Endothelial cell of umbilical vein (primary cell): ENCODE measurements at regions not wholly inside any gene's neighbourhood (a gene's known extent, or its start where the extent isn't known, plus 50 kb on each side); places are given as distances from the start of the nearest gene placed in this dataset.

Source experiments
- BruUV-seq: library from RNA; stranded (reverse); fragments of 400-500 nt; replicated peaks from 2 replicates; lab custom pipeline; 2021; lab: Mats Ljungman, UMichigan
- CTCF ChIA-PET: fragments of 300-600, 350-600 bp; sonication (Branson Sonifier 250); formaldehyde crosslinking; loops from one replicate; lab custom pipeline; 2021; ENCODE audit warnings: antibody characterized with exemption, inconsistent platforms; lab: Charles Lee
- POLR2A ChIA-PET: fragments of 300-600, 350-600 bp; sonication (Branson Sonifier 250); formaldehyde crosslinking; loops from one replicate; lab custom pipeline; 2021; ENCODE audit warnings: antibody characterized with exemption, inconsistent platforms; lab: Charles Lee
- DNase-seq: peaks from one replicate; pipeline ENCODE4 v3.0.0-alpha.2; 2011; ENCODE audit warnings: low read depth, low spot score
- FAIRE-seq: peaks from 2 replicates; lab custom pipeline; 2011; peaks lifted over from hg19 to GRCh38; lab: Jason Lieb, UNC
- H2AFZ ChIP-seq: 2 replicates; pipeline ENCODE4 v1.6.0; 2012; ENCODE audit warnings: low read depth, low read length, control low read depth, inconsistent platforms
- H3K27ac ChIP-seq: 2 replicates; pipeline ENCODE4 v1.5.1; 2011; ENCODE audit warnings: low read depth, mild to moderate bottlenecking, control low read depth, low read length, moderate library complexity; ENCODE audit not compliant: insufficient read depth
- H3K27me3 ChIP-seq, 2 experiments: 2 replicates each; pipeline versions ENCODE4 v1.6.0 to v1.6.1; 2011; ENCODE audit warnings: low read length in 2 of 2, mixed read lengths in 1 of 2; ENCODE audit not compliant: control insufficient read depth in 2 of 2, insufficient read depth in 2 of 2
- H3K36me3 ChIP-seq, 2 experiments: 2 replicates in 1 of 2; 3 replicates in 1 of 2; pipeline ENCODE4 v1.5.1; 2011; ENCODE audit warnings: low read length in 2 of 2, mild to moderate bottlenecking in 1 of 2, moderate library complexity in 1 of 2; ENCODE audit not compliant: control insufficient read depth in 2 of 2, insufficient read depth in 2 of 2; ENCODE audit errors: extremely low read depth in 1 of 2
- H3K4me1 ChIP-seq: 3 replicates; pipeline ENCODE4 v1.5.1; 2011; ENCODE audit warnings: mild to moderate bottlenecking, low read length; ENCODE audit not compliant: control insufficient read depth, insufficient read depth; ENCODE audit errors: extremely low read depth
- H3K4me2 ChIP-seq: 2 replicates; pipeline ENCODE4 v1.6.1; 2011; ENCODE audit warnings: low read length, control low read depth, mixed read lengths; ENCODE audit not compliant: insufficient read depth
- H3K4me3 ChIP-seq, 3 experiments: fragments of 200-600 bp in 1 of 3; sonication (generic), shearing (Covaris generic) in 1 of 3; replicated peaks in 1 of 3; 2 replicates each; pipeline ENCODE4 v1.5.1; 2011 to 2016; ENCODE audit warnings: control low read depth in 3 of 3, low read length in 3 of 3, mild to moderate bottlenecking in 2 of 3, inconsistent platforms in 1 of 3, low read depth in 1 of 3, moderate library complexity in 1 of 3; ENCODE audit not compliant: insufficient read depth in 1 of 3
- H3K79me2 ChIP-seq: 2 replicates; pipeline ENCODE4 v1.6.0; 2012; ENCODE audit warnings: low read length, inconsistent platforms; ENCODE audit not compliant: control insufficient read depth, insufficient read depth
- H3K9ac ChIP-seq: replicated peaks from 2 replicates; pipeline ENCODE3; 2011; ENCODE audit warnings: low read length, control low read depth; ENCODE audit not compliant: insufficient read depth; ENCODE audit errors: extremely low read depth
- H3K9me1 ChIP-seq: replicated peaks from 3 replicates; pipeline ENCODE4 v1.6.0; 2011; ENCODE audit warnings: mild to moderate bottlenecking, low read length; ENCODE audit not compliant: control insufficient read depth, insufficient read depth; ENCODE audit errors: extremely low read depth
- H3K9me3 ChIP-seq: replicated peaks from 2 replicates; pipeline ENCODE4 v1.5.1; 2012; ENCODE audit warnings: low read length, inconsistent platforms; ENCODE audit not compliant: control insufficient read depth, insufficient read depth
- H4K20me1 ChIP-seq: replicated peaks from 2 replicates; pipeline ENCODE3; 2011; ENCODE audit warnings: mild to moderate bottlenecking, low read length; ENCODE audit not compliant: control insufficient read depth, insufficient read depth; ENCODE audit errors: extremely low read depth
- EZH2 ChIP-seq: IDR thresholded peaks from 2 replicates; pipeline ENCODE4 v1.6.1; 2012; ENCODE audit warnings: borderline replicate concordance, low read depth, mild to moderate bottlenecking, moderate library complexity, low read length, inconsistent platforms; ENCODE audit not compliant: severe bottlenecking
- FOS ChIP-seq: IDR thresholded peaks from 2 replicates; pipeline ENCODE4 v1.6.1; 2011; ENCODE audit warnings: mild to moderate bottlenecking, low read length, moderate library complexity, borderline replicate concordance; ENCODE audit not compliant: insufficient read depth
- GATA2 ChIP-seq: IDR thresholded peaks from 2 replicates; pipeline ENCODE4 v1.7.0; 2011; ENCODE audit warnings: low read depth, mild to moderate bottlenecking, moderate library complexity, mixed read lengths, low read length; ENCODE audit not compliant: insufficient read length, insufficient read depth
- JUN ChIP-seq: IDR thresholded peaks from 2 replicates; pipeline ENCODE4 v1.6.1; 2011; ENCODE audit warnings: borderline replicate concordance, low read depth; ENCODE audit not compliant: insufficient read length, insufficient read depth
- MYC ChIP-seq: IDR thresholded peaks from one replicate; pipeline ENCODE4 v1.6.1; 2011; ENCODE audit warnings: mild to moderate bottlenecking, low read depth, low read length
- POLR2A ChIP-seq: IDR thresholded peaks from 2 replicates; pipeline ENCODE4 v1.6.1; 2012; ENCODE audit warnings: low read depth, mild to moderate bottlenecking, control low read depth, low read length
- POLR2AphosphoS5 ChIP-seq: IDR thresholded peaks from 2 replicates; pipeline ENCODE4 v1.6.1; 2012; ENCODE audit warnings: low read depth, mild to moderate bottlenecking, control low read depth, low read length, moderate library complexity; ENCODE audit not compliant: insufficient read depth
- dilution Hi-C: fragments of 300-500 bp; cut with MboI; formaldehyde crosslinking; loops from one replicate; pipeline ENCODE4 v1.15.0; 2019; ENCODE audit warnings: low sequenced_read_pairs; ENCODE audit not compliant: extremely low pct_ligation_motif_present
- intact Hi-C: fragments of 100-400 bp; cut with micrococcal nuclease; formaldehyde crosslinking; loops from one replicate; pipeline ENCODE4 v1.10.0; 2022
- TF ChIP-seq, protein P1 (sequence below), 2 donors: IDR thresholded peaks; 1 replicate in 1 of 2; 2 replicates in 1 of 2; pipeline ENCODE4 v1.5.1; 2011; ENCODE audit warnings: low read length in 2 of 2, mild to moderate bottlenecking in 2 of 2, moderate library complexity in 2 of 2, control low read depth in 1 of 2, inconsistent platforms in 1 of 2, low read depth in 1 of 2; ENCODE audit not compliant: insufficient read depth in 1 of 2; ENCODE audit errors: extremely low read depth in 1 of 2
- TF ChIP-seq, protein P2 (sequence below): IDR thresholded peaks from 2 replicates; pipeline ENCODE4 v1.6.1; 2011; ENCODE audit not compliant: insufficient read depth, insufficient read length

DNA sequence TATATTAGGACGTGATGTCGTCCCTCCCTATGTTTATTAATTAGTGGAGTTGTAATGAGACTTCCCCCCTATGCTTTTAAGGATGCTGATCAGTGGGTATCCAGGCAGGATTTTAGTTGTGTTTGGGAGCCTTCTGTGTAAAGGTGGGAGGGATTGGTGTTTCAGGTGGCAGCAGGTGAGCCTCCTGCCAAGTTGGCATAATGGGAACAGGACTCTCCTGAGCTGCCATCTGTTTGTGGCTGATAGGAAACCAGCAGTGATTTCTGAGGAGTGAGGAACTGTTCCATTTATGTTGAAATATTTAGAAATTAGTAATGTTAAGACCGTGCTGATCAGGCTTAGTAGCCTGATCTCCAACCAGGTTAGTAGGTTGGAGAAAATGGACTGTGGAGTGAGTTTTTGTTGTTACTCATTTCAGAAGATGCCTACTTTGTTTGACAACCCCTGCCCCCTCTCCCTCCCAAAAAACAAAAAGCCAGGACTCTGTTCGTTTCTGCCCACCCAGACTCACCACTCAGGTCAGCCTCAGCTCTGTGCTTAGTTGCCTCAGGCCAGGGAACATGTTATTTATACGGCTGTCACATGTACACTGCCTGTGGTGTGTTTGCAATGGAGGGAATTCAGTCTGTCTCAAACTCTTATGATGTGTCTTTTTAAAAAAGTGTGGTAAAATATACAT lies 55.4 kb upstream of the TULP4 start:
- Histone ChIP-seq H3K9me1 (no peaks in the 10 kb centered on the region), H3K4me2 (no peak overlapping the region), H4K20me1 (no peaks in the 10 kb centered on the region), H3K79me2 (peaks cover 32% of the 10 kb centered on the region), H3K36me3 (peaks cover 0 to 3% of the 10 kb centered on the region in 2 experiments), H3K27ac (no peak overlapping the region), H2AFZ (no peak overlapping the region), H3K4me3 (no peak overlapping the region), H3K9me3 (no peaks in the 10 kb centered on the region), H3K27me3 (no peaks in the 10 kb centered on the region), H3K9ac (no peak overlapping the region), H3K4me1 (no peaks in the 10 kb centered on the region)
- ChIA-PET CTCF (interaction anchor here (0.6 kb wide), 1 partner anchor 420 kb away, joined by 3 read pairs; no protein-coding TSS in a partner anchor), POLR2A (no interaction called here)
- TF ChIP-seq FOS (no peak), GATA2 (no peak), JUN (no peak), EZH2 (no peak), POLR2AphosphoS5 (no peak), MYC (no peak), POLR2A (no peak)
- TF ChIP-seq, protein P1, sequence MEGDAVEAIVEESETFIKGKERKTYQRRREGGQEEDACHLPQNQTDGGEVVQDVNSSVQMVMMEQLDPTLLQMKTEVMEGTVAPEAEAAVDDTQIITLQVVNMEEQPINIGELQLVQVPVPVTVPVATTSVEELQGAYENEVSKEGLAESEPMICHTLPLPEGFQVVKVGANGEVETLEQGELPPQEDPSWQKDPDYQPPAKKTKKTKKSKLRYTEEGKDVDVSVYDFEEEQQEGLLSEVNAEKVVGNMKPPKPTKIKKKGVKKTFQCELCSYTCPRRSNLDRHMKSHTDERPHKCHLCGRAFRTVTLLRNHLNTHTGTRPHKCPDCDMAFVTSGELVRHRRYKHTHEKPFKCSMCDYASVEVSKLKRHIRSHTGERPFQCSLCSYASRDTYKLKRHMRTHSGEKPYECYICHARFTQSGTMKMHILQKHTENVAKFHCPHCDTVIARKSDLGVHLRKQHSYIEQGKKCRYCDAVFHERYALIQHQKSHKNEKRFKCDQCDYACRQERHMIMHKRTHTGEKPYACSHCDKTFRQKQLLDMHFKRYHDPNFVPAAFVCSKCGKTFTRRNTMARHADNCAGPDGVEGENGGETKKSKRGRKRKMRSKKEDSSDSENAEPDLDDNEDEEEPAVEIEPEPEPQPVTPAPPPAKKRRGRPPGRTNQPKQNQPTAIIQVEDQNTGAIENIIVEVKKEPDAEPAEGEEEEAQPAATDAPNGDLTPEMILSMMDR (IDR thresholded peaks at IDR 0.05; ENCODE audit: extremely low read depth in 1 of 2, insufficient read depth in 1 of 2, low read depth in 1 of 2, low read length in 2 of 2): no peak
- TF ChIP-seq, protein P2, sequence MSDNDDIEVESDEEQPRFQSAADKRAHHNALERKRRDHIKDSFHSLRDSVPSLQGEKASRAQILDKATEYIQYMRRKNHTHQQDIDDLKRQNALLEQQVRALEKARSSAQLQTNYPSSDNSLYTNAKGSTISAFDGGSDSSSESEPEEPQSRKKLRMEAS: no peak
- no TSS peak for BruUV-seq
- dilution Hi-C loops: no loop called here
- intact Hi-C loops: no loop called here
- FAIRE-seq (no peak), DNase-seq (no peak)
